ENCODE measurements at regions not wholly inside any gene's neighbourhood (a gene's known extent, or its start where the extent isn't known, plus 50 kb on each side); places are given as distances from the start of the nearest gene placed in this dataset.
"Not testable (repeated sequence)": the region's sequence is repeated elsewhere in the genome, so short reads cannot be mapped to it uniquely, and the experiment has no call there.

- no peak for DNase-seq (ENCODE audit: low spot score)
Observed at GRCh38 chr3:168976969-168977368, 686.5 kb downstream of the MECOM start.

- DNase-seq (ENCODE audit: low spot score): no peak
Observed at GRCh38 chr3:168975576-168975975, 687.9 kb downstream of the MECOM start.

- no peak for DNase-seq (ENCODE audit: low spot score)
Observed at GRCh38 chr3:168974617-168975403, 688.7 kb downstream of the MECOM start.

- DNase-seq (ENCODE audit: low spot score): no peak
Observed at GRCh38 chr3:168973897-168974296, 689.6 kb downstream of the MECOM start.

- DNase-seq (ENCODE audit: low spot score): no peak
Observed at GRCh38 chr3:168973206-168973605, 690.3 kb downstream of the MECOM start.

GRCh38 chr3:168968609-168969008 lies 694.9 kb downstream of the MECOM start:
- no peak for DNase-seq (ENCODE audit: low spot score)

- DNase-seq (ENCODE audit: low spot score): no peak
Observed at GRCh38 chr3:168964736-168965135, 698.8 kb downstream of the MECOM start.

- no peak for DNase-seq (ENCODE audit: low spot score)
Observed at GRCh38 chr3:168961271-168961670, 702.2 kb downstream of the MECOM start.

- no peak for DNase-seq (ENCODE audit: low spot score)
Observed at GRCh38 chr3:168959731-168960130, 703.8 kb downstream of the MECOM start.

GRCh38 chr3:168958466-168958865 lies 705.0 kb downstream of the MECOM start:
- no peak for DNase-seq (ENCODE audit: low spot score)

GRCh38 chr3:168956076-168956475 lies 707.4 kb downstream of the MECOM start:
- DNase-seq (ENCODE audit: low spot score): no peak

- DNase-seq (ENCODE audit: low spot score): peak; percentile 3
Observed at GRCh38 chr3:168952551-168952950, 711.0 kb downstream of the MECOM start.

GRCh38 chr3:168951884-168952283 lies 711.6 kb downstream of the MECOM start:
- DNase-seq (ENCODE audit: low spot score): no peak

GRCh38 chr3:168951368-168951767 lies 712.1 kb downstream of the MECOM start:
- no peak for DNase-seq (ENCODE audit: low spot score)

GRCh38 chr3:168950622-168951021 lies 712.9 kb downstream of the MECOM start:
- DNase-seq (ENCODE audit: low spot score): no peak

GRCh38 chr3:168939651-168940238 lies 723.8 kb downstream of the MECOM start:
- DNase-seq (ENCODE audit: low spot score): no peak

GRCh38 chr3:168933614-168934013 lies 729.9 kb downstream of the MECOM start:
- DNase-seq (ENCODE audit: low spot score): no peak

GRCh38 chr3:168929997-168930396 lies 733.5 kb downstream of the MECOM start:
- DNase-seq (ENCODE audit: low spot score): not testable (repeated sequence)

GRCh38 chr3:168926426-168926825 lies 737.1 kb downstream of the MECOM start:
- DNase-seq (ENCODE audit: low spot score): no peak

GRCh38 chr3:168925568-168925967 lies 737.9 kb downstream of the MECOM start:
- DNase-seq (ENCODE audit: low spot score): no peak

- no peak for DNase-seq (ENCODE audit: low spot score)
Observed at GRCh38 chr3:168914662-168915061, 748.9 kb downstream of the MECOM start.

- DNase-seq (ENCODE audit: low spot score): no peak
Observed at GRCh38 chr3:168909260-168909659, 754.3 kb downstream of the MECOM start.

- DNase-seq (ENCODE audit: low spot score): no peak
Observed at GRCh38 chr3:168895419-168895818, 768.1 kb downstream of the MECOM start.

- DNase-seq (ENCODE audit: low spot score): no peak
Observed at GRCh38 chr3:168894214-168894613, 769.3 kb downstream of the MECOM start.

Measured in COLO829 (cell line).